SH-SY5Y (cell line): ENCODE measurements at regions not wholly inside any gene's neighbourhood (a gene's known extent, or its start where the extent isn't known, plus 50 kb on each side); places are given as distances from the start of the nearest gene placed in this dataset.

ENCODE experiments used
- GATA2 ChIP-seq: IDR thresholded peaks from 2 replicates; pipeline ENCODE4 v1.6.1; 2011; ENCODE audit warnings: mild to moderate bottlenecking, low read depth, low read length
- GATA3 ChIP-seq: IDR thresholded peaks from 2 replicates; pipeline ENCODE4 v1.6.1; 2011; ENCODE audit warnings: low read depth, mild to moderate bottlenecking, low read length, moderate library complexity

- TF ChIP-seq GATA2 (no peak), GATA3 (no peak)
These were observed 177.7 kb upstream of the RAB4A start for GRCh38 chr1:229093238-229093540.
